RWPE1 (cell line): ENCODE measurements at regions not wholly inside any gene's neighbourhood (a gene's known extent, or its start where the extent isn't known, plus 50 kb on each side); places are given as distances from the start of the nearest gene placed in this dataset.

Experiments
- CTCF ChIA-PET: fragments of 350-600 bp; sonication (Branson Sonifier 250); formaldehyde crosslinking; extraction: SDS; loops from one replicate; lab custom pipeline; 2021; lab: Yijun Ruan, JAX
- POLR2A ChIA-PET: fragments of 400-600 bp; formaldehyde crosslinking; extraction: SDS; loops from one replicate; lab custom pipeline; 2020; ENCODE audit warnings: antibody characterized with exemption; ENCODE audit not compliant: low non-redundant PET; lab: Yijun Ruan, JAX
- DNase-seq: peaks from one replicate; pipeline ENCODE4 v3.0.0; 2012; ENCODE audit warnings: low spot score
- H3K27ac ChIP-seq: fragments of 450-650 bp; 2 replicates; pipeline ENCODE4 v1.5.1; 2017
- TF ChIP-seq, protein P1 (sequence below): fragments of 450-650 bp; conservative IDR thresholded peaks from 2 replicates; pipeline ENCODE4 v1.5.1; 2017; ENCODE audit warnings: low read depth, mild to moderate bottlenecking

DNA sequence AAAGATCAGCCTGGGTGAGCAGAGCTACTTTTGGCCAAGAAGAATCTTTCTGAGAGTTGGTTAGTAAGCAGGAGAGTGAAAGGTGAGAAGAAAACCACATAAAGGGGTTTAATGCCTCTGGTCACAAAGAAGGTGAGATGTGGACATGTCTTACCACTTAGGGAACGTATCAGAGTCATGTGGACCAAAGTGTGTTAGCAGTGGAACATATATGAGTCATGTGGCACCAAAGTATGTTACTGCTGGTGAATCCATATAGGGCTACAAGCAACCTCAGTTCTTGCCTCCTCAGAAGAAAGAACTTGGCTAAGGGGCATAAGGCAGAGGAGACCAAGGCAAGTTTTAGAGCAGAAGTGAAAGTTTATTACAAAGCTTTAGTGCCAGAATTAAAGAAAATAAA is 411.6 kb upstream of the NEGR1 start:
- DNase-seq: no peak
- H3K27ac ChIP-seq: no peak overlapping the region
- POLR2A ChIA-PET: no interaction called here
- TF ChIP-seq, protein P1, sequence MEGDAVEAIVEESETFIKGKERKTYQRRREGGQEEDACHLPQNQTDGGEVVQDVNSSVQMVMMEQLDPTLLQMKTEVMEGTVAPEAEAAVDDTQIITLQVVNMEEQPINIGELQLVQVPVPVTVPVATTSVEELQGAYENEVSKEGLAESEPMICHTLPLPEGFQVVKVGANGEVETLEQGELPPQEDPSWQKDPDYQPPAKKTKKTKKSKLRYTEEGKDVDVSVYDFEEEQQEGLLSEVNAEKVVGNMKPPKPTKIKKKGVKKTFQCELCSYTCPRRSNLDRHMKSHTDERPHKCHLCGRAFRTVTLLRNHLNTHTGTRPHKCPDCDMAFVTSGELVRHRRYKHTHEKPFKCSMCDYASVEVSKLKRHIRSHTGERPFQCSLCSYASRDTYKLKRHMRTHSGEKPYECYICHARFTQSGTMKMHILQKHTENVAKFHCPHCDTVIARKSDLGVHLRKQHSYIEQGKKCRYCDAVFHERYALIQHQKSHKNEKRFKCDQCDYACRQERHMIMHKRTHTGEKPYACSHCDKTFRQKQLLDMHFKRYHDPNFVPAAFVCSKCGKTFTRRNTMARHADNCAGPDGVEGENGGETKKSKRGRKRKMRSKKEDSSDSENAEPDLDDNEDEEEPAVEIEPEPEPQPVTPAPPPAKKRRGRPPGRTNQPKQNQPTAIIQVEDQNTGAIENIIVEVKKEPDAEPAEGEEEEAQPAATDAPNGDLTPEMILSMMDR: no peak
- CTCF ChIA-PET: no interaction called here

DNA sequence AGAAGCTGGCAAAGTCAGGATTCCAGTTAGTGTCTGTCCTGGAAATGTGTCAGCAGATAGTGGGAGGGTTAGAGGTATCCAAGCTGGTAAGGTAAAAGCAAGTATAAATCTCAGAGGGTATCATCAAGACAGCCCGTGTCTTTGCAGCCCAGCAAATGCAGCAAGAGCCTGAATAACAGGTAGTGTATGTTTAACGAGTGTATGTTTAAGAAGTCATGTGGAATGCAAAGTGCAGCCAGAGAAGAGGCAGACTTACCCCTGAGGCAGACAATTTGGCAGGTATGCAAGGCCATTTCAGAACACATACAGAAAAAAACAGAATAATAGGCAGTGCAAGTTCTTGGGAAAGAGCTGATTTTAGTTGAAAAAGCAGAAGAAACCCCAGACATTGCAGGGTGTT is 411.0 kb upstream of the NEGR1 start:
- ChIA-PET POLR2A (no interaction called here), CTCF (no interaction called here)

DNA sequence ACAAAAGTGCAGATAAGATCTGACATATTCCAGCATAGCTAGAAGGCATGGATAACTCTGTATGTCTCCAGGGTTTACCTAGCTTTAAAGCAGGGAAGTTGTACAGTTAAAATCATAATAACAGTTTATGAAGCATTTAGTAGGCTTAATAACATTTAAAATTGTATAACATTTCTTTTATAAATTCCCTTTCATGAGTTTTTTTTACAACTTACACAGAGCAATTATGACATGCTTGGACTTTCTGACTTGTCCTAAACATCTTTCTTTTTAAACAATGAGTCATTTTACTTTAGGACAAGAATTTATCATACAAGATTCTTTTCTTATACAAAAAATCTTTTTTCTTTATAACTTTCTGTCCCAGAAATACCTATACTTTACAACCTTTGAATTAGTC is 408.5 kb upstream of the NEGR1 start:
- CTCF ChIA-PET: no interaction called here

More for the DNA sequence above, 411.0 kb upstream of the NEGR1 start:
- TF ChIP-seq, protein P1: no peak
- H3K27ac ChIP-seq: no peak overlapping the region
- no peak for DNase-seq

DNA sequence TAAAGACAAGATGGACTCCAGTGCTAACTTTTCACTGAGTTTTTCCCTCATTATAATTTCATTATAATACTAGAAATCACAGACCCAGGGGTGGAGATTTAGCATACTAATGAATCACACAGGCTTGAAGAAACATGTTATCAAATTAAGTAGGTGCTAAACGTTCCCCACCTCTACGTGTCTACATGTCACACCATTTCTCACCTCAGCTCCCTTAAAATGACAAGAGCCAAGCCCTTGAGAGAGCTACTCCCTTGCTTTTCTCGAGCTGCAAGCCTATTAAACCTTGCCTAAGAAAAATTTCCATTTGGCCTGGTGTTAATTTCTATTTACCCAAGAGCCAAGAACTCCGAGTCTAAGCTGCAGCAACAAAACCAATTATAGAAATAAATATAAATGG is 396.3 kb upstream of the NEGR1 start:
- no peak for DNase-seq
- POLR2A ChIA-PET: no interaction called here
- H3K27ac ChIP-seq: no peak overlapping the region
- TF ChIP-seq, protein P1: no peak
- CTCF ChIA-PET: no interaction called here

More for the DNA sequence above, 408.5 kb upstream of the NEGR1 start:
- H3K27ac ChIP-seq: no peak overlapping the region
- TF ChIP-seq, protein P1: no peak
- POLR2A ChIA-PET: no interaction called here
- DNase-seq: no peak

DNA sequence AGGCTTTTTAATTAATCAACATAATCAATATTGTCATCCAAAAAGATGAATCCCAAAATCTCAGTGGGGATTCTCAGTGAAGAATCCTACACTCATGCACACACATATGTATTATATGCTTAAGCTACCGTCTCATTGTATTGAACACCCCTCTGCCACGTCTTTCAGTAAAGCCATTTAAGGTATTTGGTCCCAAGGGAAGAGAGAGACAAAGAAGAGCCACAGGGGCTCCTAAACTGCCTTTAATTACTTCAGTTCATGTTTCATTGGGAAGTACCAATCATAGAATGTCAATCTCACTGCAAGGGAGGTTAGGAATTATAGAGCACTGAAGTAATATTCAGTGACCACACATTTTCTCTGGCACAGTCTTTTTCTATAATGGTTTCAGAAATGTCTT is 388.6 kb upstream of the NEGR1 start:
- no peak for DNase-seq
- ChIA-PET CTCF (no interaction called here), POLR2A (no interaction called here)
- TF ChIP-seq, protein P1: no peak
- no peak overlapping the region for H3K27ac ChIP-seq

DNA sequence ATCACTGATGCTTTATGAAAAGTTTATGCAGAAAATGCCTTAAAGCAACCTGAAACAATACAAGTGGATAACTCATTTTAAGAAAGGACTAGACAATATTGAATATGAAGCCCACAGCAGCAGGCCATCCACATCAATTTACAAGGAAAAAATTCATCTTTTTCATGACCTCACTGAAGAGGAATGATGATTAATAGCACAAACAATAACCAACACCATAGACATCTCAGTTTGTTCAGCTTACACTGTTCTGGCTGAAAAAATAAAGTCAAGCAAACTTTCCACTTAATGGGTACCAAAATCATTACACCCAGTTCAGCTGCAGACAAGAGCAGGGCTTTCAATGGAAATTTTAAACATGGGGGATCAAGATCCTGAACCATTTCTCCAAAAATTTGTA is 380.6 kb upstream of the NEGR1 start:
- no peak overlapping the region for H3K27ac ChIP-seq
- ChIA-PET CTCF (no interaction called here), POLR2A (no interaction called here)
- TF ChIP-seq, protein P1: no peak
- no peak for DNase-seq

DNA sequence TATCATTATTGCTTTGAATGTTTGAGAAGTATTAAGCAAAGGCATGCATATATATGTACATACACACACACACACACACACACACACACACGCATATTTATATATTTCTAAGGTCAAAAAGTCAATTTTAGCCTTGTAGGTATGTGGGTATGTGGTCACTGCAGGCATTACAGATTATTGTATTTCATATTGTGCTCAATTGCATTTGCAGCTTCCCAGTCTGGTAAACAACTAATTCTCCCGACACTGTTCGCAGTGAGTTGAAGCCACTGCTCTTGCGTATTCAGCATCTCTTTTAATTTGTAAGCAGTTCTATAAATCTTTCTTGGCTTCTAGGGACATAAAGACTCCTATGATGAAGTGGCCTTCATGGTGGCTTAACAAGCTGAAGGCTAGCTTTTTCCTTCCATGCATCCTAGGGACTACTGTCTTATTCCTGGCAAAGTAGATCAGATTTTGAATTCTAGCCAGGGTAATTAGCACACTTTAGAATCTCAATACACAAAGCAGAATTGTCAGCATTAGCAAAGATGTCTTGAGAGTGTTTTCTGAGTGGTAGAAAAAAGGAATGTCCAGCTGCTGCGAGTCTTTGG is 368.6 kb upstream of the NEGR1 start:
- POLR2A ChIA-PET: no interaction called here
- CTCF ChIA-PET: no interaction called here
- no peak overlapping the region for H3K27ac ChIP-seq
- TF ChIP-seq, protein P1: no peak
- no peak for DNase-seq
